ENCODE measurements at regions not wholly inside any gene's neighbourhood (a gene's known extent, or its start where the extent isn't known, plus 50 kb on each side); places are given as distances from the start of the nearest gene placed in this dataset.

DNA sequence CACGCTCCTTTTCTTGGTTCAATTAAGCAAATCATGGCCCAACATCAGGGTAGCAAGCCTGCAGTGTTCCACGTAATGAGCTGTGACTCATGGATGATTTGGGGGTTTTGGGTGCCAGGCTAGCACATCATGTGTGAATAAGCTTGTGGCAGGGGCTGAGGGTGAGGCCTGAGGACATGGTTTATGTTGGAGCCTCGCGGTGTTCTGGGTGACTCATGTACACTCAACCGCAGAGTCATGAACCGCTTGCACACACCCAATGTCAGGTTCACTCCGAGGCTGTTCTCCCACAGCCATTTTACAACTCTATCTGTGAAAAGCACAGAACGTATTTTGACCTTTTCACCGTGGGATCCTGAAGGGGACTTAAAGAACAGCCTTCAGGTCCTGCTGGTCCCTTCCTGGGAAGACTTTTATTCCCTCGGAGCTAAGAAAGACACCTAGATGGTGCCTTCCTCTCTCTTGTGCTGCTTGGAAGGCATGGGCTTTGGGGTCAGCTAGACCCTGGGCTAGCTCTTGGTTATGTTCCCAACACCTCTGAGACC is 139.9 kb upstream of the ZEB2 start:
- no peak for TF ChIP-seq EZH2 (IDR thresholded peaks at IDR 0.05)
- TF ChIP-seq POLR2A (IDR thresholded peaks at IDR 0.05; ENCODE audit: borderline replicate concordance, extremely low read depth, insufficient read depth, insufficient read length): no peak
- TF ChIP-seq, protein P1, sequence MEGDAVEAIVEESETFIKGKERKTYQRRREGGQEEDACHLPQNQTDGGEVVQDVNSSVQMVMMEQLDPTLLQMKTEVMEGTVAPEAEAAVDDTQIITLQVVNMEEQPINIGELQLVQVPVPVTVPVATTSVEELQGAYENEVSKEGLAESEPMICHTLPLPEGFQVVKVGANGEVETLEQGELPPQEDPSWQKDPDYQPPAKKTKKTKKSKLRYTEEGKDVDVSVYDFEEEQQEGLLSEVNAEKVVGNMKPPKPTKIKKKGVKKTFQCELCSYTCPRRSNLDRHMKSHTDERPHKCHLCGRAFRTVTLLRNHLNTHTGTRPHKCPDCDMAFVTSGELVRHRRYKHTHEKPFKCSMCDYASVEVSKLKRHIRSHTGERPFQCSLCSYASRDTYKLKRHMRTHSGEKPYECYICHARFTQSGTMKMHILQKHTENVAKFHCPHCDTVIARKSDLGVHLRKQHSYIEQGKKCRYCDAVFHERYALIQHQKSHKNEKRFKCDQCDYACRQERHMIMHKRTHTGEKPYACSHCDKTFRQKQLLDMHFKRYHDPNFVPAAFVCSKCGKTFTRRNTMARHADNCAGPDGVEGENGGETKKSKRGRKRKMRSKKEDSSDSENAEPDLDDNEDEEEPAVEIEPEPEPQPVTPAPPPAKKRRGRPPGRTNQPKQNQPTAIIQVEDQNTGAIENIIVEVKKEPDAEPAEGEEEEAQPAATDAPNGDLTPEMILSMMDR (IDR thresholded peaks at IDR 0.05 in 2 of 3, conservative IDR thresholded peaks at IDR 0.05 in 1 of 3; ENCODE audit: borderline replicate concordance in 1 of 3, insufficient read depth in 1 of 3, low read depth in 2 of 3, low read length in 2 of 3): no peak
- TF ChIP-seq, protein P2, sequence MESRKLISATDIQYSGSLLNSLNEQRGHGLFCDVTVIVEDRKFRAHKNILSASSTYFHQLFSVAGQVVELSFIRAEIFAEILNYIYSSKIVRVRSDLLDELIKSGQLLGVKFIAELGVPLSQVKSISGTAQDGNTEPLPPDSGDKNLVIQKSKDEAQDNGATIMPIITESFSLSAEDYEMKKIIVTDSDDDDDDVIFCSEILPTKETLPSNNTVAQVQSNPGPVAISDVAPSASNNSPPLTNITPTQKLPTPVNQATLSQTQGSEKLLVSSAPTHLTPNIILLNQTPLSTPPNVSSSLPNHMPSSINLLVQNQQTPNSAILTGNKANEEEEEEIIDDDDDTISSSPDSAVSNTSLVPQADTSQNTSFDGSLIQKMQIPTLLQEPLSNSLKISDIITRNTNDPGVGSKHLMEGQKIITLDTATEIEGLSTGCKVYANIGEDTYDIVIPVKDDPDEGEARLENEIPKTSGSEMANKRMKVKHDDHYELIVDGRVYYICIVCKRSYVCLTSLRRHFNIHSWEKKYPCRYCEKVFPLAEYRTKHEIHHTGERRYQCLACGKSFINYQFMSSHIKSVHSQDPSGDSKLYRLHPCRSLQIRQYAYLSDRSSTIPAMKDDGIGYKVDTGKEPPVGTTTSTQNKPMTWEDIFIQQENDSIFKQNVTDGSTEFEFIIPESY (IDR thresholded peaks at IDR 0.05; ENCODE audit: extremely low read depth, insufficient replicate concordance, low read length): no peak
- TF ChIP-seq, protein P3, sequence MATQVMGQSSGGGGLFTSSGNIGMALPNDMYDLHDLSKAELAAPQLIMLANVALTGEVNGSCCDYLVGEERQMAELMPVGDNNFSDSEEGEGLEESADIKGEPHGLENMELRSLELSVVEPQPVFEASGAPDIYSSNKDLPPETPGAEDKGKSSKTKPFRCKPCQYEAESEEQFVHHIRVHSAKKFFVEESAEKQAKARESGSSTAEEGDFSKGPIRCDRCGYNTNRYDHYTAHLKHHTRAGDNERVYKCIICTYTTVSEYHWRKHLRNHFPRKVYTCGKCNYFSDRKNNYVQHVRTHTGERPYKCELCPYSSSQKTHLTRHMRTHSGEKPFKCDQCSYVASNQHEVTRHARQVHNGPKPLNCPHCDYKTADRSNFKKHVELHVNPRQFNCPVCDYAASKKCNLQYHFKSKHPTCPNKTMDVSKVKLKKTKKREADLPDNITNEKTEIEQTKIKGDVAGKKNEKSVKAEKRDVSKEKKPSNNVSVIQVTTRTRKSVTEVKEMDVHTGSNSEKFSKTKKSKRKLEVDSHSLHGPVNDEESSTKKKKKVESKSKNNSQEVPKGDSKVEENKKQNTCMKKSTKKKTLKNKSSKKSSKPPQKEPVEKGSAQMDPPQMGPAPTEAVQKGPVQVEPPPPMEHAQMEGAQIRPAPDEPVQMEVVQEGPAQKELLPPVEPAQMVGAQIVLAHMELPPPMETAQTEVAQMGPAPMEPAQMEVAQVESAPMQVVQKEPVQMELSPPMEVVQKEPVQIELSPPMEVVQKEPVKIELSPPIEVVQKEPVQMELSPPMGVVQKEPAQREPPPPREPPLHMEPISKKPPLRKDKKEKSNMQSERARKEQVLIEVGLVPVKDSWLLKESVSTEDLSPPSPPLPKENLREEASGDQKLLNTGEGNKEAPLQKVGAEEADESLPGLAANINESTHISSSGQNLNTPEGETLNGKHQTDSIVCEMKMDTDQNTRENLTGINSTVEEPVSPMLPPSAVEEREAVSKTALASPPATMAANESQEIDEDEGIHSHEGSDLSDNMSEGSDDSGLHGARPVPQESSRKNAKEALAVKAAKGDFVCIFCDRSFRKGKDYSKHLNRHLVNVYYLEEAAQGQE (IDR thresholded peaks at IDR 0.05; ENCODE audit: low read depth): no peak
- TF ChIP-seq ELF1 (IDR thresholded peaks at IDR 0.05; ENCODE audit: borderline replicate concordance, low read depth): no peak
- TF ChIP-seq YY1 (IDR thresholded peaks at IDR 0.05; ENCODE audit: extremely low read depth, insufficient replicate concordance, low read depth, low read length): peak; percentile 43
- no peak for TF ChIP-seq RAD21 (IDR thresholded peaks at IDR 0.05; ENCODE audit: low read depth)
- TF ChIP-seq, protein P4, sequence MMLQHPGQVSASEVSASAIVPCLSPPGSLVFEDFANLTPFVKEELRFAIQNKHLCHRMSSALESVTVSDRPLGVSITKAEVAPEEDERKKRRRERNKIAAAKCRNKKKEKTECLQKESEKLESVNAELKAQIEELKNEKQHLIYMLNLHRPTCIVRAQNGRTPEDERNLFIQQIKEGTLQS (IDR thresholded peaks at IDR 0.05): no peak
- TF ChIP-seq FOSL1 (IDR thresholded peaks at IDR 0.05; ENCODE audit: low read depth): peak; percentile 87
